ENCODE measurements at regions not wholly inside any gene's neighbourhood (a gene's known extent, or its start where the extent isn't known, plus 50 kb on each side); places are given as distances from the start of the nearest gene placed in this dataset.

DNA sequence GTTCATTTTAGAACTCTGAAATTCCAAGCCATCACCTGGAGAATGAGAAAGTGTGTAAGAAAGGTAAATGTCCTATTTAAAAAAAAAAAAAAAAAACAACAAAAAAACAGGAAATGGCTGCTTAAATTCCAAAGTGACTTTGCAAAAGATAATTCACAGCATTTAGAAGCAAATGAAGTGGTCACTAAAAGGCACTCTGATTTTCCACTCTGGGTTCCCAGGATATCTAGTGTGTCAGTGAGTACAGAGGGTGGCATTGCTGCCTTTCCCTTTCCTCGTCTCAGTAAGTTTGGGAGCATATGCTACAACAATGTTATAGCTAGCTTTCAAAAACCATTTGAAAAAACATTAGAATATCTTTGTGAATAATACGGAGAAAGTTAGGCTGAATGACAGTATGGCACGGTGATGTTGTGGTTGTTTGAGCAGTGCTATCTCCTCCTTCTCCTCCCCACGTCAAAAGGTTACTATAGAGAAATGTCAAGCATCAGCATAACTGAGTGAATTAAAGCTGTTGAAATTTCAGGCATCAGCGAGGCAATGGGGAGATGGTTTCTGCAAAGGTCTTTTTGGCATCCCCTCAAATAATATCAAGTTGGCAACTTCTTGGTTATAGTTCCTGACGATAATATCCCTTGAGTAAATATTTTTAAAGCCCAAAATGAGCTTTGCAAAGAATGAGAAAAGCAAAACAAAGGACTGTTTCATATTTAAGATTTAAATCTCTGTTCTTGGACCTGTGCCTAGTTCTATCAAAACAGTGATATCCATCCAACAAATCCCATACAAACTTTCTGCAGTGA is 164.5 kb upstream of the E2F7 start:
- H4K8ac ChIP-seq (replicated peaks; ENCODE audit: insufficient read length, low read depth, low read length): no peak overlapping the region
- H3K27me3 Mint-ChIP-seq (ENCODE audit: low read depth): no peaks in the 10 kb centered on the region
- no peak overlapping the region for H3K9ac ChIP-seq (ENCODE audit: extremely low read depth, insufficient read length, low read length)
- no peak overlapping the region for H2BK15ac ChIP-seq (ENCODE audit: low read depth, low read length)
- peak overlapping the region; percentile 75 for H3K27ac ChIP-seq (ENCODE audit: insufficient read length, low read depth, low read length)
- no peak overlapping the region; a peak in 1 of 5 replicates for H3K4me3 Mint-ChIP-seq
- H3K4me2 ChIP-seq (ENCODE audit: insufficient read depth, insufficient read length, low read length): peak overlapping the region; percentile 17
- H2AFZ ChIP-seq (ENCODE audit: low read length): no peak overlapping the region
- H3K9me3 Mint-ChIP-seq: no peaks in the 10 kb centered on the region
- H3K9me3 ChIP-seq (ENCODE audit: control insufficient read depth, low read depth, low read length): no peaks in the 10 kb centered on the region
- no peak overlapping the region for H2BK120ac ChIP-seq (ENCODE audit: low read depth, low read length, poor library complexity, severe bottlenecking)
- H3K27ac Mint-ChIP-seq: peak overlapping the region in 2 of 3 experiments; percentile 3 to 63; a peak in 3 of 7 replicates
- H2BK12ac ChIP-seq (ENCODE audit: insufficient read length, low read depth, low read length): no peak overlapping the region
- H3K4me1 Mint-ChIP-seq: peaks cover 18 to 22% of the 10 kb centered on the region in 2 experiments
- no peaks in the 10 kb centered on the region for H3K79me1 ChIP-seq (ENCODE audit: insufficient read depth, low read depth, low read length, poor library complexity, severe bottlenecking)
- DNase-seq: no peak
- H3K79me2 ChIP-seq (ENCODE audit: insufficient read depth, low read length): no peaks in the 10 kb centered on the region
- no peak overlapping the region for H3K23ac ChIP-seq (ENCODE audit: insufficient read length, low read depth, low read length)
- H3K27me3 ChIP-seq (ENCODE audit: insufficient read depth, low read length): no peaks in the 10 kb centered on the region
- H3T11ph ChIP-seq (ENCODE audit: low read length): no peak overlapping the region
- no peak overlapping the region for H3K4ac ChIP-seq (ENCODE audit: low read depth, low read length)
- no peak overlapping the region for H4K91ac ChIP-seq (ENCODE audit: insufficient read length, low read depth, low read length)
- no peak overlapping the region for H4K5ac ChIP-seq (ENCODE audit: insufficient read length, low read depth, low read length)
- no peaks in the 10 kb centered on the region for H3K23me2 ChIP-seq (ENCODE audit: insufficient read length, low read depth, low read length, poor library complexity, severe bottlenecking)
- peaks cover 2% of the 10 kb centered on the region; the same call in 1 of the 2 replicates for H3K4me1 ChIP-seq (ENCODE audit: insufficient read depth, low read length)
- no CpG with 5 or more reads among the region's 6 CpGs for WGBS (ENCODE audit: extremely low coverage, insufficient read length, low lambda C conversion rate)
- H3K36me3 Mint-ChIP-seq (ENCODE audit: insufficient read depth in 1 of 3, low read depth in 3 of 3): no peaks in the 10 kb centered on the region; a peak in 1 of 7 replicates
- H2BK5ac ChIP-seq (ENCODE audit: insufficient read length, low read length): no peak overlapping the region
- H4K20me1 ChIP-seq (ENCODE audit: control insufficient read depth, insufficient read depth, insufficient read length): no peaks in the 10 kb centered on the region
- no peak overlapping the region for H3K18ac ChIP-seq (ENCODE audit: insufficient read length, low read depth, low read length)
- no peak overlapping the region for H3K14ac ChIP-seq (ENCODE audit: insufficient read depth, low read length)
- no peak overlapping the region for H2AK5ac ChIP-seq (ENCODE audit: insufficient read length, low read length)
- no peak overlapping the region for H2BK20ac ChIP-seq (ENCODE audit: low read depth, low read length, poor library complexity, severe bottlenecking)
- TF ChIP-seq, protein P1, sequence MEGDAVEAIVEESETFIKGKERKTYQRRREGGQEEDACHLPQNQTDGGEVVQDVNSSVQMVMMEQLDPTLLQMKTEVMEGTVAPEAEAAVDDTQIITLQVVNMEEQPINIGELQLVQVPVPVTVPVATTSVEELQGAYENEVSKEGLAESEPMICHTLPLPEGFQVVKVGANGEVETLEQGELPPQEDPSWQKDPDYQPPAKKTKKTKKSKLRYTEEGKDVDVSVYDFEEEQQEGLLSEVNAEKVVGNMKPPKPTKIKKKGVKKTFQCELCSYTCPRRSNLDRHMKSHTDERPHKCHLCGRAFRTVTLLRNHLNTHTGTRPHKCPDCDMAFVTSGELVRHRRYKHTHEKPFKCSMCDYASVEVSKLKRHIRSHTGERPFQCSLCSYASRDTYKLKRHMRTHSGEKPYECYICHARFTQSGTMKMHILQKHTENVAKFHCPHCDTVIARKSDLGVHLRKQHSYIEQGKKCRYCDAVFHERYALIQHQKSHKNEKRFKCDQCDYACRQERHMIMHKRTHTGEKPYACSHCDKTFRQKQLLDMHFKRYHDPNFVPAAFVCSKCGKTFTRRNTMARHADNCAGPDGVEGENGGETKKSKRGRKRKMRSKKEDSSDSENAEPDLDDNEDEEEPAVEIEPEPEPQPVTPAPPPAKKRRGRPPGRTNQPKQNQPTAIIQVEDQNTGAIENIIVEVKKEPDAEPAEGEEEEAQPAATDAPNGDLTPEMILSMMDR (conservative IDR thresholded peaks at IDR 0.05): no peak
- no peak overlapping the region for H3K56ac ChIP-seq (ENCODE audit: insufficient read length, low read depth, low read length)
